GM23338 (cell line): ENCODE measurements at regions not wholly inside any gene's neighbourhood (a gene's known extent, or its start where the extent isn't known, plus 50 kb on each side); places are given as distances from the start of the nearest gene placed in this dataset.

Experiments used
- CREB1 ChIP-seq: fragments of 250-450 bp; sonication (Bioruptor Pico); IDR thresholded peaks from 2 replicates; pipeline ENCODE4 v1.5.0; 2020; ENCODE audit warnings: low read depth, mild to moderate bottlenecking, moderate library complexity
- EZH2 ChIP-seq: fragments of 200-600 bp; sonication (generic); IDR thresholded peaks from one replicate; pipeline ENCODE4 v1.8.0; 2017; ENCODE audit warnings: antibody characterized with exemption, mild to moderate bottlenecking, low read depth; ENCODE audit not compliant: unreplicated experiment
- EZH2phosphoT487 ChIP-seq: fragments of 200-600 bp; sonication (generic); IDR thresholded peaks from one replicate; pipeline ENCODE4 v1.8.1; 2018; ENCODE audit warnings: antibody characterized with exemption; ENCODE audit not compliant: unreplicated experiment
- JUNB ChIP-seq: IDR thresholded peaks from one replicate; pipeline ENCODE4 v1.6.1; 2016; ENCODE audit warnings: antibody characterized with exemption; ENCODE audit not compliant: unreplicated experiment
- POLR2AphosphoS5 ChIP-seq: IDR thresholded peaks from 2 replicates; pipeline ENCODE4 v1.6.1; 2016; ENCODE audit warnings: antibody characterized with exemption, low read depth
- REST ChIP-seq: IDR thresholded peaks from one replicate; pipeline ENCODE4 v1.6.1; 2018; ENCODE audit warnings: antibody characterized with exemption; ENCODE audit not compliant: unreplicated experiment
- ZNF331 ChIP-seq: fragments of 250-450 bp; sonication (Bioruptor Pico); IDR thresholded peaks from 2 replicates; pipeline ENCODE4 v1.5.0; 2020; ENCODE audit warnings: low read depth, mild to moderate bottlenecking, moderate library complexity
- TF ChIP-seq, protein P1 (sequence below), 2 experiments: fragments of 200-600 bp in 1 of 2; sonication (generic) in 1 of 2; conservative IDR thresholded peaks; 2 replicates each; pipeline versions ENCODE4 v1.5.1 to v1.6.1; 2016 to 2017; ENCODE audit warnings: antibody characterized with exemption in 2 of 2, low read depth in 2 of 2, mild to moderate bottlenecking in 2 of 2, moderate library complexity in 1 of 2

DNA sequence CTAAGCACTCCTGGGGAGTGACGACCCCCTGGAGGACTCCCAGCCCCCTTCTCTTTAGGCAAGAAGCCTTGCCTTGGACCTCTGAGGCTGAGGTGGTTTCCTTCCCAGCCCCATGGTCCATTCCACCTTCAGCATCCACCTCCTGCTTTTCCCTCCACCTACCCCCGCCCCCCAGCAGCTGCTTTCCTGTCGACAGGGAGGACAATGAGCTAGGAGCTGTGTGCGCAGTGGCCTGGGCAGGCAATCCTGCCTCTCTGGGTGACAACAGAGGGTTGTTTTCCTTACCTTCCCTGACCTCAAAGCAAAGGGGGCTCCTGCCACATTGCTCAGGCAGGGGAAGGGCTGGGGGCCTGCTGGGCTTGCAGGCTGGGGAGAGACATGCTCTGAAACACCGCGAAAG, 123.5 kb downstream of the BCOR start:
- TF ChIP-seq, protein P1, sequence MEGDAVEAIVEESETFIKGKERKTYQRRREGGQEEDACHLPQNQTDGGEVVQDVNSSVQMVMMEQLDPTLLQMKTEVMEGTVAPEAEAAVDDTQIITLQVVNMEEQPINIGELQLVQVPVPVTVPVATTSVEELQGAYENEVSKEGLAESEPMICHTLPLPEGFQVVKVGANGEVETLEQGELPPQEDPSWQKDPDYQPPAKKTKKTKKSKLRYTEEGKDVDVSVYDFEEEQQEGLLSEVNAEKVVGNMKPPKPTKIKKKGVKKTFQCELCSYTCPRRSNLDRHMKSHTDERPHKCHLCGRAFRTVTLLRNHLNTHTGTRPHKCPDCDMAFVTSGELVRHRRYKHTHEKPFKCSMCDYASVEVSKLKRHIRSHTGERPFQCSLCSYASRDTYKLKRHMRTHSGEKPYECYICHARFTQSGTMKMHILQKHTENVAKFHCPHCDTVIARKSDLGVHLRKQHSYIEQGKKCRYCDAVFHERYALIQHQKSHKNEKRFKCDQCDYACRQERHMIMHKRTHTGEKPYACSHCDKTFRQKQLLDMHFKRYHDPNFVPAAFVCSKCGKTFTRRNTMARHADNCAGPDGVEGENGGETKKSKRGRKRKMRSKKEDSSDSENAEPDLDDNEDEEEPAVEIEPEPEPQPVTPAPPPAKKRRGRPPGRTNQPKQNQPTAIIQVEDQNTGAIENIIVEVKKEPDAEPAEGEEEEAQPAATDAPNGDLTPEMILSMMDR (conservative IDR thresholded peaks at IDR 0.05; ENCODE audit: low read depth in 2 of 2), result no peak
- no peak for TF ChIP-seq POLR2AphosphoS5
- TF ChIP-seq JUNB, result no peak
- TF ChIP-seq EZH2phosphoT487, result no peak
- TF ChIP-seq EZH2, result no peak
- no peak for TF ChIP-seq REST
- TF ChIP-seq CREB1 (CRISPR knock-in tag), result no peak
- no peak for TF ChIP-seq ZNF331 (CRISPR knock-in tag)
